Esophagus squamous epithelium (tissue), 4 donors: ENCODE measurements at regions not wholly inside any gene's neighbourhood (a gene's known extent, or its start where the extent isn't known, plus 50 kb on each side); places are given as distances from the start of the nearest gene placed in this dataset.

ENCODE experiments used
- CTCF ChIP-seq, 6 experiments: fragments of 450-650 bp in 4 of 6; fragments of 200-600 bp in 2 of 6; sonication (generic) in 2 of 6; IDR thresholded peaks; one replicate each; pipeline ENCODE4 v1.5.1; 2016 to 2019; ENCODE audit warnings: antibody characterized with exemption in 6 of 6, mild to moderate bottlenecking in 4 of 6, moderate library complexity in 4 of 6
- POLR2A ChIP-seq, 4 donors: fragments of 450-650 bp; IDR thresholded peaks; one replicate each; pipeline ENCODE4 v1.6.1; 2017; ENCODE audit warnings: antibody characterized with exemption in 4 of 4, mild to moderate bottlenecking in 4 of 4, moderate library complexity in 3 of 4

GRCh38 chr15:96415513-96416217 lies 85.2 kb downstream of the NR2F2 start:
- TF ChIP-seq CTCF (IDR thresholded peaks at IDR 0.05) (no peak), POLR2A (IDR thresholded peaks at IDR 0.05) (no peak)
